ENCODE measurements at regions not wholly inside any gene's neighbourhood (a gene's known extent, or its start where the extent isn't known, plus 50 kb on each side); places are given as distances from the start of the nearest gene placed in this dataset.

DNA sequence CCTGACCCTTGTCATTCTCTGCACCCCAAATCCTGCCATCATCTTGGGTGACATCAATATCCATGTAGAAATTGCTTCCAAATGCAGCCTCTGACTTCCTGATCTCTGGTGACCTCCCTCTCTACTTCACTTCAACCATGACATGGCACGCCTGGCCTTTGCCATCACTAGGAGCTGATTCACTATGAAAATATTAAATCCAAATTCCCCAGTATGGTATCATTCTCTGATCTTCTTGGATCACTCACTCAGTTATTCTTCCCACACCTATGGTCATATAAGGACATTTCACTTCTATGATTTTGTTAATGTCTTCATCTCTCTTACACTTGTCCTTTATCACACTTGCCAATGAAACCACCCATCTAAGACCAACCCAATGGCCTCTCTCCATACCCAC is 73.7 kb upstream of the ODAD2 start:
- TF ChIP-seq, protein P1, sequence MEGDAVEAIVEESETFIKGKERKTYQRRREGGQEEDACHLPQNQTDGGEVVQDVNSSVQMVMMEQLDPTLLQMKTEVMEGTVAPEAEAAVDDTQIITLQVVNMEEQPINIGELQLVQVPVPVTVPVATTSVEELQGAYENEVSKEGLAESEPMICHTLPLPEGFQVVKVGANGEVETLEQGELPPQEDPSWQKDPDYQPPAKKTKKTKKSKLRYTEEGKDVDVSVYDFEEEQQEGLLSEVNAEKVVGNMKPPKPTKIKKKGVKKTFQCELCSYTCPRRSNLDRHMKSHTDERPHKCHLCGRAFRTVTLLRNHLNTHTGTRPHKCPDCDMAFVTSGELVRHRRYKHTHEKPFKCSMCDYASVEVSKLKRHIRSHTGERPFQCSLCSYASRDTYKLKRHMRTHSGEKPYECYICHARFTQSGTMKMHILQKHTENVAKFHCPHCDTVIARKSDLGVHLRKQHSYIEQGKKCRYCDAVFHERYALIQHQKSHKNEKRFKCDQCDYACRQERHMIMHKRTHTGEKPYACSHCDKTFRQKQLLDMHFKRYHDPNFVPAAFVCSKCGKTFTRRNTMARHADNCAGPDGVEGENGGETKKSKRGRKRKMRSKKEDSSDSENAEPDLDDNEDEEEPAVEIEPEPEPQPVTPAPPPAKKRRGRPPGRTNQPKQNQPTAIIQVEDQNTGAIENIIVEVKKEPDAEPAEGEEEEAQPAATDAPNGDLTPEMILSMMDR (IDR thresholded peaks at IDR 0.05): no peak
- TF ChIP-seq POLR2A (IDR thresholded peaks at IDR 0.05): no peak
